Sigmoid colon (tissue), 4 donors: ENCODE measurements at regions not wholly inside any gene's neighbourhood (a gene's known extent, or its start where the extent isn't known, plus 50 kb on each side); places are given as distances from the start of the nearest gene placed in this dataset.

Experiments
- CTCF ChIP-seq, 4 experiments: fragments of 450-650 bp in 3 of 4; fragments of 200-600 bp in 1 of 4; IDR thresholded peaks; one replicate each; pipeline ENCODE4 v1.5.1; 2016 to 2019; ENCODE audit warnings: antibody characterized with exemption in 4 of 4, mild to moderate bottlenecking in 3 of 4, moderate library complexity in 2 of 4
- EP300 ChIP-seq, 4 donors: sonication (generic); formaldehyde crosslinking; IDR thresholded peaks; one replicate each; pipeline ENCODE4 v1.6.1; 2017; ENCODE audit warnings: antibody characterized with exemption in 4 of 4
- POLR2A ChIP-seq, 2 donors: fragments of 450-650 bp; IDR thresholded peaks; one replicate each; pipeline ENCODE4 v1.6.1; 2016; ENCODE audit warnings: antibody characterized with exemption in 2 of 2, mild to moderate bottlenecking in 2 of 2, moderate library complexity in 2 of 2
- POLR2AphosphoS5 ChIP-seq, 4 donors: sonication (generic); formaldehyde crosslinking; IDR thresholded peaks; one replicate each; pipeline ENCODE4 v1.6.1; 2017; ENCODE audit warnings: antibody characterized with exemption in 4 of 4

- no peak for TF ChIP-seq CTCF (IDR thresholded peaks at IDR 0.05)
- no peak for TF ChIP-seq POLR2A (IDR thresholded peaks at IDR 0.05)
- TF ChIP-seq EP300 (IDR thresholded peaks at IDR 0.05): no peak
- no peak for TF ChIP-seq POLR2AphosphoS5 (IDR thresholded peaks at IDR 0.05)
Observed at GRCh38 chr9:89863141-89863540, 258.3 kb downstream of the GADD45G start.
